ENCODE measurements at regions not wholly inside any gene's neighbourhood (a gene's known extent, or its start where the extent isn't known, plus 50 kb on each side); places are given as distances from the start of the nearest gene placed in this dataset.

DNA sequence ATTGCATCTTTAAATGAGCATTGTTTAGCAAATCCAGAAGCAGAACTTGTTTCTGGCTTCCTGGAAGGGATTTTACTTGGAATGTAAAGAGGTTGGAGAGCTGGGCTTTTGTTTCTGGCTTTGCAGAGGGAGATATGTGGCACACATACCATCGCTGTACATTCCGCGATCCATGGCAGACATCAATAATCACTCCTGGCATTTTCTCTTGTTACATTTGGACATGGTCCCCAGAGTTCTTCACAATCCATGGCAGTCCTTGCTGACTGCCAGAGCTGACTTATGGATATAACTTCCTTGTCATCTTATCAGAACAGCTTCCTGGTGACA is 445.6 kb upstream of the SPRED2 start:
- DNase-seq = no peak

DNA sequence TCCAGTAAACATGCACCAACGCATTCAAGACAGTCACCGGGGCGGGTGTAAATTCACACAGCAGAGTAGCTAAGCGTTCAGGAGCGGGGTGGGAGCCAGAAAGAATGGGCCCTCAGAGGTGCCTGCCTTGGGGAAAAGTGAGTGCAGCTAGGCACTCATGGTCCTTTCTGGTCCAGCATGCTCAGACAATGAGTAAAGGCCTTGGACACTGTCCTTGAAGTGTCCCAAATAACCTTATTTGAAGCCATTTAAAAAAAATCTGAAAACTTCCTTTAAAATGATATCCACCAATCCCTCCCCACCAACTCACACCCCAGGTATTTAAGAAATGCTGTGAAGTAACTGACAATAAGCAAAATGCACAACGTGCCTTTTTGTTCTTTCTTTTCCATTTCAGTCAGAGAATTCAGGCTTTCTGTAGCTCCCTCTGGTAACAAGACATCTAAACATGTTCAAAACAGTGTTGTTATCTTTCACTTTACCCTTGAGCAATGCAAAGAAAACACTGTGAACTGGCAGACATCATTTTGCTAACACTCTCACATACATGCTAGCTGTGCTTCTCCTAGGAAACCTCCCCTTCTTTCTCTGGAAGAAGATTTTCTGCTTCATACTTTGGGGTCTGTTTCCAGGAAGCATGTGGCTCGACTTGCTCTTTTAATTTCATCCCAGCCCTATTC is 445.1 kb upstream of the SPRED2 start:
- no peak for DNase-seq

- DNase-seq = no peak
Measured at GRCh38 chr2:65876114-65876513, 443.7 kb upstream of the SPRED2 start.

GRCh38 chr2:65870826-65871225 is 438.4 kb upstream of the SPRED2 start:
- no peak for DNase-seq

- DNase-seq = no peak
Measured at GRCh38 chr2:65869296-65869695, 436.9 kb upstream of the SPRED2 start.

DNA sequence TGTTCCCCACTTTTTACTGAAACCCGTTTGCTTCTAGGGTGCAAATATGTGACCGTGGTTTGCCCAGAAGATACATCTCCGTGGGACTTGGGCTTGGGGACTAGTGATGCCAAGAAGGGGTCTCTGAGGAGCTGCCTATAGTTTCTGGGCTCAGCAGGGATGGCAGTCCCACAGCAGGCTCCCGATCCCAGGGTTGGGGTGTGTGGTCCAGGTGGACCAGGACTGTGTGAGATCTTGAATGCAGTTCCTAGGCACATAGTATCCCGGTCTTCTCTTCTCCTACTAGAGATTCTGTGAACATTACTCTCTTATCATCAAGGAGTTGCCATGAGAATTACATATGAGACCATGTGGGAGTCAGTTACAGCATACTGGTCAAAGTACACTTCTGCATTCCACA is 435.8 kb upstream of the SPRED2 start:
- DNase-seq = no peak

DNA sequence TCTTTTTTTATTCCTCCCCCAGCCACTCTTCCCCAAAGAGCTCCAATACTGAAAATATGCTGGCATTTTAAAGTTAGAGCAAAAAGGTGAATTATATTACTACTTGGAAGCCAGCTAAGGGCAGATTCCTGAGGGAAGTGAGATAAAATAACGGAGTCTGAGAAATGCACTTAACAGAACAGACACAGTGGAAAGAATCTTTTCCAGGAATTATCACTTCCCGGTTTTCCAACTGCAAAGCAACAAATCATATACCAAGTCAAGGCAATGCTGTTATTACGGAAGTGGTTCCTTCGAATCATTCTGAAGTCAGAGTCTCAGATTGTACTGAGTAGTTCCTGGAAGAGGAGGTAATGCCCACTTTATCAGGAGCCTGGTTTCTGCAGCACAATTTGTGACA is 435.0 kb upstream of the SPRED2 start:
- DNase-seq = no peak

DNA sequence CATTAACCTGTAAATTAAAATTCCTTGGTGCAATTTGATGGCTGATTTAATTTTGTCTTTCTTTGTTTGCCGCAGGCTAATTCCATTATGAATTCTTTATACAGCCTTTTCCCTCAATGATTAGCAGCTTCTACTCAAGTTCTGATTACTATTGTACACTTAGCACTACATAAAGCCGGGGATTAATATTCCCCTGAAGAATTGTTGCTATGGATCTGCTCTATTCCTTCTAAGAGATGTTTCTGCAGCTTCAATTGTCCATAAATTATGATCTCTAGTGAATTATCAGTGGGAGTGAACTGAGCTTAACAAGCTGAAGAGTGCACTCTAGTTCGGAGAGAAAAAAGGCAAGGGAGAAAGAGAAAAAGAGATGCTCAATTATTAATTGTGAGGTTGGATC is 433.7 kb upstream of the SPRED2 start:
- DNase-seq = no peak

GRCh38 chr2:65864619-65865018 is 432.2 kb upstream of the SPRED2 start:
- DNase-seq = no peak

DNA sequence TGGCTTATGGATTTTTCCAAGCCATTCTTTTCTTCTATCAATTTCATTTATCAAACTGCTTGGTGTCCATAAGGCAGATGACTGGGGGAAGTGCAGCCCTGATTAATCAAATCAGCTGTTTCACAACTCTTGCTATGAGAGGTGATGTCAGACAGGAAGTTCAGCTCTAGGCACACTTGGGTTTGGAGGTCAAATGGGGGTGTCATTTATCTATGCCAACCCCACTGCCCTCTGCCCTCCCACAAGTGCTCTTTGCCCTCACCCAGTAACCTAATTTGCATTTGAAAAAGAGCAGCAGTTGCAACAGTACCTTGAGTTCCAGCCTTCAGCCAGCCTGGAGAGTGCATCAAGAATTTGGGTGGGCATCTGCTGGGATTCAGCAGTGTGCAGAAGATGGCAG is 431.3 kb upstream of the SPRED2 start:
- DNase-seq = no peak

- no peak for DNase-seq
Measured at GRCh38 chr2:65856928-65857327, 424.5 kb upstream of the SPRED2 start.

DNA sequence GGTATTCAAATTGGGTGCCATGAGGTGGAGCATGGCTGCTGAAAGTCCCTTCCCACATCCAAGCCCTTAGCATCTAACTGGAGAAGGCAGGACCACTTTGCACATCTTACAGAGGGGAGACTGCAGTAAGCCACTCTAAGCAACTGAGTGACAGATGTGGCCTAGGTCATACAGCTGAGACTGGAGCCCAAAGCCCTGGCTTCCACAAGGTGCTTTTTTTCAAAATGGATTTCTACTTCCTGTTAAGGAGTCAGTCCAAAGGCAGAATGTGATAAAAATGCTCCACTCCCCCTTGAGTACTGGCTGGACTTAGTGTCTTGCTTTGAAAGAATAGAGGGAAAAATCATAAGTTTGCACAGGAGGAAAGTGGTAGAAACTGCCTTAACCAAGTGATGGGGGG is 424.0 kb upstream of the SPRED2 start:
- DNase-seq = no peak

DNA sequence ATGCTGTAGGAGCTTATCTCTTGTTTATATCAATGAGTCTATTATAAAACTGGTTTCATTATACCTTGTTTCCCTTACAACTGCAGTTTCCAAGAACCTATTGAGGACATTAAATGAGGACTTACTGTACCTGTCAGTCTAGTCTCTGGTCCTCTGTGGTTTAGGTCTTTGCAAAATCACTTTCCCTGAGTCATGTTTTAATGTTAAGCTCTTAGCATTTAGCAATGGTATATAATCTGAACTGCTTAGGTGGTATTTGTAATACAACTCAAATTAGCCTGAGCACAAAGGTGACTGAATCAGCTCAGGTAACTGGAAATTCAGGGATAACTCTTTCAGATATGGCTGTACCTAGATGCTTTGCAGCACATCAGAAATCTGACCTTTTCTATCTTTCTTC is 418.3 kb upstream of the SPRED2 start:
- no peak for DNase-seq

DNA sequence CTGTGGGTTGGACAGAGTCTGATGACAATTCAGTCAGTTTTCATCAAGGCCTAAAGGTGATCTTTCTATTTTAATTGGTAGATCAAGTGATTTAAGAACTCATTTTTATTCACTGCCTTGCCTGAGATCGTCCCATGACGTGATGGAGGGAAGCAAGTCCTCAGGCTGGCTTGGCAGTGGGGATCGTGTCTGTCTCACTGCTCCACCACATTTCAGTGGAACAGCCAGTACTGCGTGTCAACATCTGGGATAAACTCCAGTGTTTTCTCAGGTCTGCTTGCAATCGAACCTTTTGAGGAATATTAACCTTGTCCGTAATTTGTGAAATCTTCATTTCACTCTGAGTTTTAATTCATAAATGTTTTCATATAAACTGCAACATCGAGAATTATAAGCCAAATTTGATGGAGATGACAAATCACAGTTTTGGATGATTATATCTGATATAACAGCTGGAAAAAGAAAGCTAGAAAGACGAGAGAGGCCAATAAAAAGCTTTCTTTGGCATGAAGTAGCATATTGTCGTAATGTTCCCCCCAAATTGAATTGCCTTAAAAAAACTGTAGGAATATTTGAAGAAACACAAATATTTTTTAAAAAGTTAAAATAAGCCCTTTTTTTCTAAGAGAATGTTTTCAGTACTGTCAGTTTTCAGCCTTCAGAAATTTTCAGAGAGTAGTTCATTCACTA is 414.7 kb upstream of the SPRED2 start:
- DNase-seq = no peak

- DNase-seq = no peak
Measured at GRCh38 chr2:65845442-65846182, 413.2 kb upstream of the SPRED2 start.

GRCh38 chr2:65842104-65842503 is 409.7 kb upstream of the SPRED2 start:
- no peak for DNase-seq

DNA sequence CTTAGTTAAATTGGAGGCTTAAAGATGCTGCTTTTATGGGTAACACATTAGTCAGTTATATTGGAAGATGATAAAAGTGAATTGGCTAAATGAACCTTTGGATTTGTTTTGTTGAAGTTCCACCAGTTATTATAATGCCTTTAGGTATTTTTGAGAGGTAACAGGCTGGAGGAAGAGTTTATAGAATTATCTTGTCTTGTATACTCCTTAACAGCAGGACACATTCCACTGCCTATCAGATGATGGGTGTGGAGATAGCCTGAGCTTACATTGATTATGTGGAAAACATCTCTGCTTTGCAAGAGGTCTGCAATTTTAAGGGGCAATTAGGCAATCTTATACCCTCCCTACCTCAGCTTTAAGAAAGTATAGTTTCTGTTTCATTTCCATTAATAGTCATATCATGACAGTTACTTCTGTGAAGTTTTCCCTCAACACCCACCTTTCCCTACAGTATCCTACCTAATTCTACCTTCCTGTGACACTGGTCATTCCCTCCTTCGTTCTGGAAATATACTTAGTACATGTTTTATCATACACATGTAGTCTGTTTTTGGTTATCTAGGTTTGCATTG is 403.7 kb upstream of the SPRED2 start:
- DNase-seq = no peak

- DNase-seq = no peak
Measured at GRCh38 chr2:65834771-65835475, 402.5 kb upstream of the SPRED2 start.

- DNase-seq = no peak
Measured at GRCh38 chr2:65834062-65834461, 401.7 kb upstream of the SPRED2 start.

- no peak for DNase-seq
Measured at GRCh38 chr2:65831509-65831908, 399.1 kb upstream of the SPRED2 start.

GRCh38 chr2:65826567-65826966 is 394.2 kb upstream of the SPRED2 start:
- no peak for DNase-seq

DNA sequence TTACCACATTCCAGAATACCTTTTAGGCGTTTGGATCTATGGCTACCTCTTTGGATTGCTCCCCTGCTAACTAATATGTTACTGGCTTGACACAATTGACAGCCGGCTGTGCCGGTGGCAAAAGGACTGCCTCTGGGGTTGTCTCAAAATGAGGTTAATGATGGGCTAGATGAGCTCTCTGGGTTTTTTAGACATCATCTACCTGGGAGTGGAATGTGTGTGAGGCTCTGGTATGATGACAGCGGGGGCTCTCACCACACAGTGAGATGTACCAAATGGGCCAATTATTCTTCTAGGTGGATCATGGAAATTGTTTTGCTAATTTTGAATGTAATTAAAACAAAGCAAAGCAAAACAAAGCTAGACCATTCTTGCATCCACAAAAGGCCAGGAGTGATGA is 391.1 kb upstream of the SPRED2 start:
- no peak for DNase-seq

DNA sequence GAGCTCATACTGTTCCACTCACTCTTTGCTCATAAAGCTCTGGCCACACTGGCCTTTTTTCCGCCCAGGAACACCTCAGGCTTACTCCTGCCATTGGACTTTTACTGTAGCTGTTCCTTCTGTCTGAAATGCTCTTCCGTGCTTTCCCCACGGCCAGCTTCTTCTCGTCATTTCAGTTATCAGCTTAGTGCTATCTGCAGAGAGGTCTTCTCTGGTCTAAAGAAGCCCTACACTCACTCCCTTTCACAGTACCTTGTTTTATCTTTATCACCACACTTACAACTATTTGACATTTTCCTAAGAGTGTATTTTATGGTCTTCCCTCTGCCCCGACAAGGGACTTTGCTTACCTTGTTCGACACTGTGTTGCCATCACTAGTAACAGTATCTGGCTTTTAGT is 388.1 kb upstream of the SPRED2 start:
- no peak for DNase-seq
